ENCODE measurements at regions not wholly inside any gene's neighbourhood (a gene's known extent, or its start where the extent isn't known, plus 50 kb on each side); places are given as distances from the start of the nearest gene placed in this dataset.

GRCh38 chr14:88952901-88953300 lies 128.4 kb downstream of the TTC8 start:
- TF ChIP-seq POLR2AphosphoS5 (IDR thresholded peaks at IDR 0.05), result no peak
- no peak for TF ChIP-seq CTCF (IDR thresholded peaks at IDR 0.05)
- TF ChIP-seq POLR2A (IDR thresholded peaks at IDR 0.05), result no peak
- no peak for TF ChIP-seq EP300 (IDR thresholded peaks at IDR 0.05)

Data from suprapubic skin (tissue), 4 donors.